GM12892 (cell line): ENCODE measurements at regions not wholly inside any gene's neighbourhood (a gene's known extent, or its start where the extent isn't known, plus 50 kb on each side); places are given as distances from the start of the nearest gene placed in this dataset.

Source experiments
- POLR2A ChIP-seq: IDR thresholded peaks from 2 replicates; pipeline ENCODE4 v1.6.1; 2011; ENCODE audit warnings: low read depth, low read length, control low read depth
- POLR2AphosphoS5 ChIP-seq: IDR thresholded peaks from 2 replicates; pipeline ENCODE4 v1.6.1; 2011; ENCODE audit warnings: low read depth, low read length, control low read depth
- TAF1 ChIP-seq: IDR thresholded peaks from 2 replicates; pipeline ENCODE4 v1.6.1; 2011; ENCODE audit warnings: low read depth, mild to moderate bottlenecking, control low read depth, low read length, borderline replicate concordance

DNA sequence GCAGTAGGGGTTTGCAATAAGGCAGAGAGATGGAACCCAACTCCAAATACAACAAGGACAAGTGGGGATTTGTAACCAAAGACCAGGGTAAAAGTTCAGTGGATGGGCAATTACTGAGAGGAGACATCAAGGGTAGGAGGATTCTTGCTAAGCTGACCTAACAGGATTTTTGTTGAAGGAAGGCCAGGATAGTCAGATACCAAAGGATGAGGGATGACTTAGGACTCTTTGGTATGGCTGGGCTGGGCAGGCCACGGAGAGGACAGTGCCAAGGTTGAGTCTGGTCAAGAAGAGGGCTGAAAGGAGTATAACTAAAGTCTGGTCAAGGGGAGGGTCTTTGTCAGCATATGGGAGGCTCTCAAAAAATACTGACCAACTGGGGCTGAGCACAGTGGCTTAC is 85.3 kb upstream of the UBE2E2 start:
- TF ChIP-seq TAF1: no peak
- no peak for TF ChIP-seq POLR2A
- no peak for TF ChIP-seq POLR2AphosphoS5
